HG02678 (cell line): ENCODE measurements at regions not wholly inside any gene's neighbourhood (a gene's known extent, or its start where the extent isn't known, plus 50 kb on each side); places are given as distances from the start of the nearest gene placed in this dataset.
"Not testable (repeated sequence)": the region's sequence is repeated elsewhere in the genome, so short reads cannot be mapped to it uniquely, and the experiment has no call there.

Experiments used
- ATAC-seq: cut with Tn5 transposase; IDR thresholded peaks from one replicate; pipeline ENCODE4 v1.9.1; 2021; ENCODE audit warnings: mild to moderate bottlenecking, moderate library complexity; ENCODE audit not compliant: unreplicated experiment

- ATAC-seq = no peak
Measured at GRCh38 chr13:62158520-62158919, 742.9 kb upstream of the PCDH20 start.

- not testable (repeated sequence) for ATAC-seq
Measured at GRCh38 chr13:62151724-62152123, 736.1 kb upstream of the PCDH20 start.

GRCh38 chr13:62142048-62142447, 726.4 kb upstream of the PCDH20 start:
- no peak for ATAC-seq

- no peak for ATAC-seq
Measured at GRCh38 chr13:62139597-62139996, 723.9 kb upstream of the PCDH20 start.

- no peak for ATAC-seq
Measured at GRCh38 chr13:62137629-62138405, 722.2 kb upstream of the PCDH20 start.

- ATAC-seq = no peak
Measured at GRCh38 chr13:62131604-62132003, 716.0 kb upstream of the PCDH20 start.

- no peak for ATAC-seq
Measured at GRCh38 chr13:62130062-62130970, 714.7 kb upstream of the PCDH20 start.

- ATAC-seq = no peak
Measured at GRCh38 chr13:62129000-62129551, 713.4 kb upstream of the PCDH20 start.

- no peak for ATAC-seq
Measured at GRCh38 chr13:62126400-62126799, 710.8 kb upstream of the PCDH20 start.

- no peak for ATAC-seq
Measured at GRCh38 chr13:62125451-62125850, 709.8 kb upstream of the PCDH20 start.

- ATAC-seq = no peak
Measured at GRCh38 chr13:62123409-62123808, 707.8 kb upstream of the PCDH20 start.

GRCh38 chr13:62122434-62122833, 706.8 kb upstream of the PCDH20 start:
- no peak for ATAC-seq

- peak; percentile 57 for ATAC-seq
Measured at GRCh38 chr13:62119739-62120700, 704.4 kb upstream of the PCDH20 start.

GRCh38 chr13:62115831-62116230, 700.2 kb upstream of the PCDH20 start:
- ATAC-seq = no peak

GRCh38 chr13:62113179-62113578, 697.5 kb upstream of the PCDH20 start:
- no peak for ATAC-seq

GRCh38 chr13:62110079-62110478, 694.4 kb upstream of the PCDH20 start:
- no peak for ATAC-seq

- ATAC-seq = not testable (repeated sequence)
Measured at GRCh38 chr13:62104136-62104535, 688.5 kb upstream of the PCDH20 start.

GRCh38 chr13:62096652-62097051, 681.0 kb upstream of the PCDH20 start:
- no peak for ATAC-seq

GRCh38 chr13:62094932-62095331, 679.3 kb upstream of the PCDH20 start:
- no peak for ATAC-seq

GRCh38 chr13:62093984-62094780, 678.5 kb upstream of the PCDH20 start:
- no peak for ATAC-seq
